HG02763 (cell line): ENCODE measurements at regions not wholly inside any gene's neighbourhood (a gene's known extent, or its start where the extent isn't known, plus 50 kb on each side); places are given as distances from the start of the nearest gene placed in this dataset.

Experiments used
- ATAC-seq: cut with Tn5 transposase; IDR thresholded peaks from one replicate; pipeline ENCODE4 v1.9.1; 2021; ENCODE audit warnings: mild to moderate bottlenecking, moderate library complexity; ENCODE audit not compliant: unreplicated experiment

- no peak for ATAC-seq
Measured at GRCh38 chr13:106143930-106144709, 391.3 kb downstream of the EFNB2 start.

GRCh38 chr13:106143392-106143791 lies 392.1 kb downstream of the EFNB2 start:
- ATAC-seq, result no peak

- no peak for ATAC-seq
Measured at GRCh38 chr13:106140476-106140875, 395.0 kb downstream of the EFNB2 start.

- ATAC-seq, result no peak
Measured at GRCh38 chr13:106139942-106140341, 395.5 kb downstream of the EFNB2 start.

GRCh38 chr13:106139377-106139776 lies 396.1 kb downstream of the EFNB2 start:
- no peak for ATAC-seq

- ATAC-seq, result no peak
Measured at GRCh38 chr13:106138620-106139019, 396.8 kb downstream of the EFNB2 start.

- ATAC-seq, result no peak
Measured at GRCh38 chr13:106133025-106133424, 402.4 kb downstream of the EFNB2 start.

- ATAC-seq, result no peak
Measured at GRCh38 chr13:106132216-106132615, 403.2 kb downstream of the EFNB2 start.

- ATAC-seq, result no peak
Measured at GRCh38 chr13:106129993-106130392, 405.5 kb downstream of the EFNB2 start.

- ATAC-seq, result no peak
Measured at GRCh38 chr13:106129273-106129672, 406.2 kb downstream of the EFNB2 start.

- no peak for ATAC-seq
Measured at GRCh38 chr13:106122234-106122633, 413.2 kb downstream of the EFNB2 start.

- ATAC-seq, result no peak
Measured at GRCh38 chr13:106121173-106121754, 414.2 kb downstream of the EFNB2 start.

- no peak for ATAC-seq
Measured at GRCh38 chr13:106118996-106119395, 416.5 kb downstream of the EFNB2 start.

GRCh38 chr13:106118050-106118449 lies 417.4 kb downstream of the EFNB2 start:
- no peak for ATAC-seq

GRCh38 chr13:106117640-106118039 lies 417.8 kb downstream of the EFNB2 start:
- ATAC-seq, result no peak

GRCh38 chr13:106117035-106117434 lies 418.4 kb downstream of the EFNB2 start:
- no peak for ATAC-seq

- no peak for ATAC-seq
Measured at GRCh38 chr13:106115081-106115480, 420.4 kb downstream of the EFNB2 start.

- no peak for ATAC-seq
Measured at GRCh38 chr13:106113796-106114195, 421.7 kb downstream of the EFNB2 start.

- no peak for ATAC-seq
Measured at GRCh38 chr13:106112191-106112590, 423.3 kb downstream of the EFNB2 start.

- no peak for ATAC-seq
Measured at GRCh38 chr13:106110241-106110855, 425.1 kb downstream of the EFNB2 start.

- no peak for ATAC-seq
Measured at GRCh38 chr13:106109391-106109791, 426.1 kb downstream of the EFNB2 start.

- ATAC-seq, result no peak
Measured at GRCh38 chr13:106108346-106108745, 427.1 kb downstream of the EFNB2 start.
